ENCODE measurements at regions not wholly inside any gene's neighbourhood (a gene's known extent, or its start where the extent isn't known, plus 50 kb on each side); places are given as distances from the start of the nearest gene placed in this dataset.

DNA sequence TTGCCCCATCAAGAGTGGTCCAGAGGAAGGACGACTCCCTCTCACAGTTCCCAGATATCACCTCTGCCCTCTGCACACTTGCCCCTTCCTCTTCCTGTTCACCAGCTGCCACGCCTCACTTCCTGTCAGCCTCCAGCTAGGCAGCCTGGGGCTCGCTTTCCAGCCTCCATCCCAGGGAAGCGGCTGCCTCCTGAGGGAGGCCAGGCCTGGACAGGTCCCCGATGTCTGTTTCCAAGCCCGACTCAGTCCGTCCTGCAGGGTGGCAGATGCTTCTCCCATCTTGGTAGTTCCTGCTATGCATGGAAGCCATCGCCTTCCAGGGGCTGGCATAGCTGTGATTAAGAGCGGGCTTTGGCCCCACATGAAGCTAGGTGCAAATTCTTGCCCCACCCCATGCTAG lies 233.5 kb upstream of the PMEPA1 start:
- ChIA-PET CTCF (no interaction called here), POLR2A (ENCODE audit: unreplicated experiment) (no interaction called here)
- Histone ChIP-seq H3K4me1 (ENCODE audit: control insufficient read depth, insufficient read depth, low read length) (no peaks in the 10 kb centered on the region), H4K20me1 (ENCODE audit: insufficient read depth, low read length) (no peaks in the 10 kb centered on the region), H3K18ac (ENCODE audit: low read depth, low read length) (no peak overlapping the region), H3K79me1 (ENCODE audit: low read depth in 1 of 2, low read length in 2 of 2) (no peaks in the 10 kb centered on the region), H3K4me3 (ENCODE audit: insufficient read depth, low read depth, low read length) (no peak overlapping the region), H3K9ac (ENCODE audit: low read depth, low read length) (no peak overlapping the region), H2BK120ac (ENCODE audit: low read depth, low read length) (no peak overlapping the region), H3K9me1 (ENCODE audit: insufficient read depth, low read length) (no peaks in the 10 kb centered on the region), H2AK9ac (replicated peaks; ENCODE audit: low read depth, low read length, poor library complexity) (no peak overlapping the region), H3K14ac (replicated peaks; ENCODE audit: low read depth, low read length) (no peak overlapping the region), H2AFZ (replicated peaks; ENCODE audit: low read length, poor library complexity) (no peak overlapping the region), H3K4me2 (ENCODE audit: low read depth, low read length) (no peak overlapping the region), H4K8ac (ENCODE audit: low read depth in 2 of 2, low read length in 2 of 2) (no peak overlapping the region), H2AK5ac (ENCODE audit: low read depth, low read length) (no peak overlapping the region), H4K5ac (ENCODE audit: low read depth, low read length) (no peak overlapping the region), H2BK20ac (ENCODE audit: low read depth, low read length) (no peak overlapping the region), H4K91ac (ENCODE audit: insufficient read depth, low read depth, low read length) (no peak overlapping the region), H3K4ac (ENCODE audit: low read depth, low read length) (no peak overlapping the region), H3K56ac (ENCODE audit: extremely low read depth, insufficient read depth, low read length) (no peak overlapping the region), H3K27ac (ENCODE audit: insufficient read depth, low read length) (no peak overlapping the region), H3K36me3 (ENCODE audit: control insufficient read depth, insufficient read depth, low read length) (no peaks in the 10 kb centered on the region), H3K9me3 (ENCODE audit: control insufficient read depth, insufficient read depth, low read length) (no peaks in the 10 kb centered on the region), H2BK5ac (ENCODE audit: low read depth, low read length, poor library complexity, severe bottlenecking) (no peak overlapping the region), H3K23ac (ENCODE audit: low read depth, low read length) (no peak overlapping the region), H2BK15ac (ENCODE audit: low read depth, low read length) (no peak overlapping the region), H3K27me3 (ENCODE audit: control insufficient read depth, insufficient read depth, low read length) (peaks cover 3% of the 10 kb centered on the region)
- in situ Hi-C loops (cut with MboI; ENCODE audit: low sequenced_read_pairs) = no loop called here
- 67% methylated on average over 7 of the region's 9 CpGs; no CpG with 5 or more reads in 1 of the 2 experiments for WGBS, 2 experiments (ENCODE audit: extremely low coverage in 2 of 2, insufficient read length in 1 of 2)
- no TSS peak for BruUV-seq (replicated peaks)
- DNase-seq (no peak), ATAC-seq (ENCODE audit: low read depth) (no peak)
- TF ChIP-seq CHD1 (IDR thresholded peaks at IDR 0.05; ENCODE audit: low read depth, low read length) (no peak), RFX5 (IDR thresholded peaks at IDR 0.05; ENCODE audit: low read depth, low read length) (no peak)
- dilution Hi-C loops (cut with HindIII; ENCODE audit: low sequenced_read_pairs, unreplicated experiment) = no loop called here
- intact Hi-C loops (cut with micrococcal nuclease) = no loop called here

All from IMR-90 (cell line).